ENCODE measurements at regions not wholly inside any gene's neighbourhood (a gene's known extent, or its start where the extent isn't known, plus 50 kb on each side); places are given as distances from the start of the nearest gene placed in this dataset.
A peak's percentile ranks its signal among the peaks of the same experiment; 100 is the strongest.

DNA sequence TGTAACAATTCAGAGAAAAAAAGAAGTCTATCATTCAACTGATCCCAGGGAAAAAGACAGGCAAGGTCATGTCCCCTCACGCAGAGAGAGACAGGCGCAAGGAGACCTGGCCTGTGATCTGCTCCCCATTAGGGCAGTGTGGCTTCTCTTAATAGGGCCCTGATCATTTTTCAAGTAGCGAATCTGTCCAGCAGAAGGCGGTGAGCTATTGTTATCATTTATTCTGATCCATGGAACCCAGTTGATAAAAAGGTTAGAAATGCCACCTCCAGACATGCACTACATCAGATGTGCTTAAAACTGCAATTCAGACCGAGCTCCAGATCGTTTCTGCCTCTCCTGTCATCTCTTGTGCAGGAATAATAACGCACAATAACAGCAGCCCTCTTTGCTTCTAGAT, 1025.6 kb upstream of the PIK3C3 start:
- H3K4me3 ChIP-seq (replicated peaks in 1 of 2; ENCODE audit: low read depth in 2 of 2, low read length in 2 of 2): no peak overlapping the region
- DNase-seq (ENCODE audit: low read depth in 2 of 2): no peak
- TF ChIP-seq, protein P1, sequence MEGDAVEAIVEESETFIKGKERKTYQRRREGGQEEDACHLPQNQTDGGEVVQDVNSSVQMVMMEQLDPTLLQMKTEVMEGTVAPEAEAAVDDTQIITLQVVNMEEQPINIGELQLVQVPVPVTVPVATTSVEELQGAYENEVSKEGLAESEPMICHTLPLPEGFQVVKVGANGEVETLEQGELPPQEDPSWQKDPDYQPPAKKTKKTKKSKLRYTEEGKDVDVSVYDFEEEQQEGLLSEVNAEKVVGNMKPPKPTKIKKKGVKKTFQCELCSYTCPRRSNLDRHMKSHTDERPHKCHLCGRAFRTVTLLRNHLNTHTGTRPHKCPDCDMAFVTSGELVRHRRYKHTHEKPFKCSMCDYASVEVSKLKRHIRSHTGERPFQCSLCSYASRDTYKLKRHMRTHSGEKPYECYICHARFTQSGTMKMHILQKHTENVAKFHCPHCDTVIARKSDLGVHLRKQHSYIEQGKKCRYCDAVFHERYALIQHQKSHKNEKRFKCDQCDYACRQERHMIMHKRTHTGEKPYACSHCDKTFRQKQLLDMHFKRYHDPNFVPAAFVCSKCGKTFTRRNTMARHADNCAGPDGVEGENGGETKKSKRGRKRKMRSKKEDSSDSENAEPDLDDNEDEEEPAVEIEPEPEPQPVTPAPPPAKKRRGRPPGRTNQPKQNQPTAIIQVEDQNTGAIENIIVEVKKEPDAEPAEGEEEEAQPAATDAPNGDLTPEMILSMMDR (IDR thresholded peaks at IDR 0.05; ENCODE audit: low read depth, low read length): no peak

DNA sequence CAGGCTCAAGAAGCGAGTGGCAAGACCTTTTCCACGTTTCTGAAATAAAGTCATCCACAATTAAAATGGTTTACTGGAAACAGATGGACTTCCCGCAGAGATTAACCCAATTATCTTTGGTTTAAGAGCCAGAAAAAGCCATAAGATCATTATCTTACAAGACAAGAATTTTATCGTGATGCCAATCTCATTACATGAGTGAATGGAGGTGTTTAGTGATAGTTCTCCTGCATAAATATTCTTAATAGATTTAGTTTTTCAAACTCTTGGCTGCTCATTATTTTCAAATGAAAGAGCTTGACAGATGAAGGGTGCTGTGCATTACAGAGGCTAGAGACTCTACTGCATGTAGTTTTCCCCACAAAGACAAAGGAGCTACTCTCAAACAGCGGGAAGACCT, 1028.4 kb upstream of the PIK3C3 start:
- no peak overlapping the region for H3K4me3 ChIP-seq (replicated peaks in 1 of 2; ENCODE audit: low read depth in 2 of 2, low read length in 2 of 2)
- TF ChIP-seq, protein P1 (IDR thresholded peaks at IDR 0.05; ENCODE audit: low read depth, low read length): no peak
- DNase-seq (ENCODE audit: low read depth in 2 of 2): no peak

DNA sequence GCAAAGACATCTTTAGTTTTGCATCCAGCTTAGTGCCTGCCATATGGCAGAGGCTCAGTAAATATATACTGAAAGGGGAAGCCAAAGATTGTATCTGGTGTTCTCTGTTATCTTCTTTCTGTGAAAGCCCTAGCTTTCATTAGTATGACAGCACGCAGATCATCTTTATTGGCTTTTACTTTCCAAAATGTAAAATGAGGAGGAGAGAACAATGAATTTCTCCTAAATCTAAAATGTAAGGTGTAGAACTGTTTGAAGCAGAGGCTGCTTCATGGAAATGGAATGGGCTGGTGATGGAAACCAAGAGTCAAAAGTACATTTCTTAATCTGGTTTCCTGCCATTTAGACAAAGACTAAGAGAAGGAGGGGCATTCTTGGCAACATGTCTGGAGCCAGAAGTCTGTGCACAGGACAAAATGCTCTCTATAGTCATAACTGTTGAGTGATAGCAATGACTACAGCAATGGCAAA, 1029.9 kb upstream of the PIK3C3 start:
- DNase-seq (ENCODE audit: low read depth in 2 of 2): peak; percentile 62 to 66
- no peak overlapping the region for H3K4me3 ChIP-seq (replicated peaks in 1 of 2; ENCODE audit: low read depth in 2 of 2, low read length in 2 of 2)
- TF ChIP-seq, protein P1 (IDR thresholded peaks at IDR 0.05; ENCODE audit: low read depth, low read length): no peak

DNA sequence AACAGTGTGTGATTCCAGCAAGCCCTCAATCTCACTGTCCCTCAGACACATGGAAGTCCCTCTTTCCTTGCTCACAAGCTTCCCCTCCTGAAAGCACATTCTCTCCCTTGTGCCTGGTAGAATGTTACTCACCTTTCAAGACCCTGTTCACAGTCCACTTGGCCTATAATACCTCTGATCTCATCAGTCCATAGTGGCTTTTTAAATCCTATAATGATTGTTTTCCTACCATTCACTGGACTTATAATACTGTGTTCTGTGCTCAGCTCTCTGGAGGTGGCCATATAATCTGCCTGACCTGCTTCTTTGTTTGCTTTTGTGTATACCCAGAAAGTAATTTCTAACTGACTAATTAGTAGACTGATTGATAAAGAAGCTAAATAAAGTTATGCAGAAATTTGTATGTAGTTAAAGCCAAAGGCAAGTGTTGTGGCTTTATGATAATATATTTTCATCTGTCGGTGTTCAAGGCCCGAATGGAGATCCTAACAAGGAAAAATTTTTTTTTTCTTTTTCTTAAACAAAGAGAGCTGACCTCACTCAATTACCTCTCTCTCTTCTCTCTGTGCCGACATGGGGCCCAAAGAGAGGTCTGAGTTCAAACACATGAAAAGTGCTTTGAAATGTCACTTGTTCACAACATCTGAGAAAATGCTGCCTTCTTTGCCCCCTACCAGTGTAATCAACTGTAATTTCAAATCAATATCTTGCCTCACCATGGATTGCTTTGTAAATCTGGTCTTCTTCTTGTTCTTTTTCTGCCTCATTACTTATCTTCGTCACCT, 1033.0 kb upstream of the PIK3C3 start:
- no peak for DNase-seq (ENCODE audit: low read depth in 2 of 2)
- H3K4me3 ChIP-seq (replicated peaks in 1 of 2; ENCODE audit: low read depth in 2 of 2, low read length in 2 of 2): no peak overlapping the region
- TF ChIP-seq, protein P1 (IDR thresholded peaks at IDR 0.05; ENCODE audit: low read depth, low read length): no peak

DNA sequence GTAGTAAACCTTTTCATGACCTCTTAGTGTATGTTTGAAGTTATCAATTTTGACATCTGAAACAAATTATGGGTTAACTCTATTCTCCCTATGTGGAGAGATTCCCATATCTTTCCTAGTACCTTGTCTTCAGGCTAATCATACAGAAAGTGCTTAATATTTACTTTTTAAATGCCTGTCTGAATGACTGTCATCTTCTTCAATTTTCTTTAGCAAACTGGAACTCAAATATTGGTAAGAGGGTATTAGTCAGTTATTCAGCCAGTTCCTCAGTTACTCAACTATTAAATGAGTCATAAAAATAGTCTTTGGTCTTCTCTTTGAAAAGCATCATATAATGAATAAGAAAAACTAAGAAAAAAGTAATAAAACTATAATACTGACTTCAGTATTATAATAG, 1038.0 kb upstream of the PIK3C3 start:
- TF ChIP-seq, protein P1 (IDR thresholded peaks at IDR 0.05; ENCODE audit: low read depth, low read length): no peak
- DNase-seq (ENCODE audit: low read depth in 2 of 2): peak in 1 of 2 donors; percentile 62

DNA sequence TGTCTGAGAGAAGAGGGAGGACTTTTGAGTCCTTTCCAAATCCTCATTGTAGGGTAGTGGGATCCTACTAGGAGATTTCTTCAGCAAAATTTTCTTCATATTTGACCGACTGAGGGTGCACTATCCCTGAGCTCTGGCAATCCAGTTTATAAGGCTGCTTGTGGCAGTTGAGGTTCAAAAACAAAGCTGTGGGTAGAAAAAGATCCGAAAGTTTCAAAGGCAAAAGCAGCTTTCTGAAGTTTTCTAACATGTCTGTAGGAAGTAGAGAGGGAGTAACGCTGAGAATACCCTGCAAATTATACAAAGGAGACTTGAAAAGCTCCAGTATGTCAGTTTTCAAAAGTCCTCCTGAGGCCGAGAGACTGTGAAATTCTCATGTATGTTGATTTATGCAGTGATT, 1039.3 kb upstream of the PIK3C3 start:
- no peak overlapping the region for H3K4me3 ChIP-seq (replicated peaks in 1 of 2; ENCODE audit: low read depth in 2 of 2, low read length in 2 of 2)
- no peak for DNase-seq (ENCODE audit: low read depth in 2 of 2)
- TF ChIP-seq, protein P1 (IDR thresholded peaks at IDR 0.05; ENCODE audit: low read depth, low read length): no peak

More for the DNA sequence above, 1038.0 kb upstream of the PIK3C3 start:
- no peak overlapping the region for H3K4me3 ChIP-seq (replicated peaks in 1 of 2; ENCODE audit: low read depth in 2 of 2, low read length in 2 of 2)
